K562 (cell line): ENCODE measurements at regions not wholly inside any gene's neighbourhood (a gene's known extent, or its start where the extent isn't known, plus 50 kb on each side); places are given as distances from the start of the nearest gene placed in this dataset.

Experiments
- ARHGAP35 ChIP-seq: fragments of 450-650 bp; IDR thresholded peaks from 2 replicates; pipeline ENCODE4 v1.6.1; 2018; ENCODE audit not compliant: partially characterized antibody
- EGR1 ChIP-seq: fragments of 450-650 bp; conservative IDR thresholded peaks from 2 replicates; pipeline ENCODE4 v1.6.1; 2017; ENCODE audit warnings: mild to moderate bottlenecking
- POLR2A ChIP-seq: fragments of 450-650 bp; conservative IDR thresholded peaks from 2 replicates; pipeline ENCODE4 v1.6.1; 2016

GRCh38 chr13:36495431-36495830, 63.1 kb downstream of the CCNA1 start:
- no peak for TF ChIP-seq POLR2A
- TF ChIP-seq EGR1, result no peak
- TF ChIP-seq ARHGAP35, result no peak
